ENCODE measurements at regions not wholly inside any gene's neighbourhood (a gene's known extent, or its start where the extent isn't known, plus 50 kb on each side); places are given as distances from the start of the nearest gene placed in this dataset.
"Not testable (repeated sequence)": the region's sequence is repeated elsewhere in the genome, so short reads cannot be mapped to it uniquely, and the experiment has no call there.

DNA sequence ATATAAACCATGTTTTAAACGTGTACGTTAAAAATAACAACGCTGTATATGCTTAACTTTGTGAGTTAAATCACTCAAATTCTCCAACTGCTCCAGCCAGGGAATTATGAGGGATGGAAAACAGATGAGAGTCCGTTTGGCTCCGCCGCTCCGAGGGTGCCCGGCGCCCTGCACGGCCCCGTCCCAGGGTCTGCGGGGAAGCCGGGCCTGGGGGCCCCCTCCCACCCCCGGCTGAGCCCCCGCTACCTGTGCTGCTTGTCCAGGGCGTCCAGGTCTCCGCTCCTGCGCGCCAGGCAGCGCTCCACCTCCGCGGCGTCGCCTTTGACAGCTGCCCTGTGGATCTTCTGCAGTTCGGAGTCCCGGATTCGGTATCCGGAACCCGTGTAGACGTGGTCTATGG is 415.5 kb downstream of the FOXD4L4 start:
- not testable (repeated sequence) for H3K27ac ChIP-seq (ENCODE audit: low read depth in 2 of 2, low read length in 1 of 2); H3K9me3 ChIP-seq (ENCODE audit: control insufficient read depth in 2 of 2, insufficient read depth in 1 of 2, low read depth in 1 of 2, low read length in 1 of 2); H3K4me3 ChIP-seq (ENCODE audit: low read depth in 1 of 2, low read length in 2 of 2); H3K4me1 ChIP-seq (ENCODE audit: control insufficient read depth in 2 of 2, insufficient read depth in 2 of 2, low read length in 1 of 2); H3K27me3 ChIP-seq (ENCODE audit: control insufficient read depth in 1 of 2, insufficient read depth in 2 of 2, low read length in 2 of 2); H3K36me3 ChIP-seq (ENCODE audit: control insufficient read depth in 2 of 2, insufficient read depth in 2 of 2, low read length in 1 of 2)
- 0 to 3% methylated on average over 2 to 15 of the region's 30 CpGs for WGBS, 2 donors

DNA sequence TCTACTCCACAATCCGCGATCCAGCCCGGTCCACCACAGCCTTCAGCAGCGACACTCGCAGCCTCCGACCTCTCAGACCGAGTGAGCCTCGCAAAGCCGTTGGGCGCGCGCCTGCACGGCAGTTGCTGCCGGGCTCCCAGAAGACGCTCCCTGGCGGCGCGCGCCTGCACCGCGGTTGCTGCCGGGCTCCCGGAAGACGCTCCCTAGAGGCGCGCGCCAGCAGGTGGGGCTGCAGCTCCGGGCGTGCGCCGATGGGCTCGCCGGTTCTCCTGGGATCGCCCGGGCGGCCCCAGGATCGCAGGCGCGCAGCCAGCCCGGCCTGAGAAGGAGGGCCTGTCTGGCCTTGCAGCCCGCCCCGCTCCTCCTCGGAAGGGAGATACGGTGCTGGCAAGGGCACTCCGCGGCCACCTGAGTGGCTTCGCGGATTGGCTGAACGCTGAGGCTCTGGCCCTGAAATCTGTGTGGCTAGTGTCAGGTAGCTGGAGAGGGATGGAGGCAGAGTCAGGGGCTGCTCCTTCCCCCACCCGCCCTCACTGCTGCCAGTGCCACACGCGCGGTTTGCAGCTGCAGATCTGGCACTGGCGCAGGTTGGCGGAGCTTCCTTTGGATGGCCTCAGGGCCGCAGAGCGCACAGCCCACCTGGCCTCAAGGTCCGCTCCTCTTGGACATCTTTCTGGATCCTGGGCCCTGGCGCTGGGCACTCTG is 416.2 kb downstream of the FOXD4L4 start:
- peak overlapping the region; percentile 15 to 22 for H3K4me3 ChIP-seq (ENCODE audit: low read depth in 1 of 2, low read length in 2 of 2)
- H3K36me3 ChIP-seq (ENCODE audit: control insufficient read depth in 2 of 2, insufficient read depth in 2 of 2, low read length in 1 of 2); H3K4me1 ChIP-seq (ENCODE audit: control insufficient read depth in 2 of 2, insufficient read depth in 2 of 2, low read length in 1 of 2); H3K27me3 ChIP-seq (ENCODE audit: control insufficient read depth in 1 of 2, insufficient read depth in 2 of 2, low read length in 2 of 2); H3K27ac ChIP-seq (ENCODE audit: low read depth in 2 of 2, low read length in 1 of 2); H3K9me3 ChIP-seq (ENCODE audit: control insufficient read depth in 2 of 2, insufficient read depth in 1 of 2, low read depth in 1 of 2, low read length in 1 of 2): not testable (repeated sequence)
- WGBS, 2 donors, result 0 to 1% methylated on average over 2 to 41 of the region's 59 CpGs

DNA sequence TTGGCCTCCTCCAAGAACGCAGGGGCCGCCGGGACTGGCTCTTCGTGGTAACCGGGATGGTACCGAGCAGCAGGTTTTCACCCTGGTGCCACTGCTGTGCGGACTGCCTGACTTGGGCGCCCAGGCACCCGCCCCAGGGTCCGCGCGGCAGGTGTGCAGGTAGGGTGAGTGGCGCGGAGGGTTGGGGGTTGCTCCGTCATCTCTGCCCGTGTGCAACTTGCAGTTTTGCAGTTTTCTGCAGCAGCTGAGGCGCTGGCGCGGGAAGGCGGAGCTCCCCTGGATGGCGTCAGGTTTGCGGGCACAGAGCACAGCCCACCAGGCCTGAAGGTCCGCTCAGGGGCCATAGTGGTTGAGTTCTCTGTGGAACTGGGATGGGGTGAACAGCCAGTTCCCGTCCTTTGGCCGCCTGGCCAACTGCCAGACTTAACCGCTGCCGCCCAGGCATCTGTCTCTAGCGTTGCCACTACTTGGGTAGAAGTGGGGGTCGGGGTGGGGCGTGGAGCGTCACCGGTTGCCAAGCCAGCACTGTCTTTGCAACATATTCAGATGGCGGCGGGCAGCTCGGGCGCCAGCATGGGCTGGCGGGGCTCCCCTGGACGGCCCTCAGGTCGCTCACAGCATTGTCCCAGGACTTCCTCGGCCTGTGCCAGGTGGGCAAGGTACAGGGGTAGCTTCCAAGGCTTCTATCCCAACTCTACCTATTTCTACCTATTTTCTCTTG is 417.2 kb downstream of the FOXD4L4 start:
- not testable (repeated sequence) for H3K4me1 ChIP-seq (ENCODE audit: control insufficient read depth in 2 of 2, insufficient read depth in 2 of 2, low read length in 1 of 2); H3K27ac ChIP-seq (ENCODE audit: low read depth in 2 of 2, low read length in 1 of 2); H3K36me3 ChIP-seq (ENCODE audit: control insufficient read depth in 2 of 2, insufficient read depth in 2 of 2, low read length in 1 of 2); H3K9me3 ChIP-seq (ENCODE audit: control insufficient read depth in 2 of 2, insufficient read depth in 1 of 2, low read depth in 1 of 2, low read length in 1 of 2); H3K27me3 ChIP-seq (ENCODE audit: control insufficient read depth in 1 of 2, insufficient read depth in 2 of 2, low read length in 2 of 2); H3K4me3 ChIP-seq (ENCODE audit: low read depth in 1 of 2, low read length in 2 of 2)
- WGBS, 2 donors, result 0 to 10% methylated on average over 9 to 20 of the region's 40 CpGs

DNA sequence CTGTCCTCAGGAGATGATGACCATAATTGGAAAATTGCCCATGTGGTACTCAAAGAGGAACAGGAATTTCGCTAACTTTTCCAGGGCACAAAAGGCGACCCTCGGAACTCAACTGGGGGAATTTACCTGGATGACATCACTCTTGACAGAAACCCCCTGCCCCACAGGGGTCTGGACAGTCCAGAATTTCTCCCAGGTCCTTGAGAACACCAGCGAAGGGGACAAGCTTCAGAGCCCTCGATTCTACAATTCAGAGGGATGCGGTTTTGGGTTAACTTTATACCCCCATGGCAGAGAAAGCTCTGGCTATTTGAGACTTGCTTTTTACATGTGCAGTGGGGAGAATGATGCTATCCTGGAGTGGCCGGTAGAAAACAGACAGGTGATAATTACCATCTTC is 445.4 kb downstream of the FOXD4L4 start:
- not testable (repeated sequence) for H3K9me3 ChIP-seq (ENCODE audit: control insufficient read depth in 2 of 2, insufficient read depth in 1 of 2, low read depth in 1 of 2, low read length in 1 of 2); H3K27me3 ChIP-seq (ENCODE audit: control insufficient read depth in 1 of 2, insufficient read depth in 2 of 2, low read length in 2 of 2); H3K36me3 ChIP-seq (ENCODE audit: control insufficient read depth in 2 of 2, insufficient read depth in 2 of 2, low read length in 1 of 2); H3K4me3 ChIP-seq (ENCODE audit: low read depth in 1 of 2, low read length in 2 of 2); H3K27ac ChIP-seq (ENCODE audit: low read depth in 2 of 2, low read length in 1 of 2); H3K4me1 ChIP-seq (ENCODE audit: control insufficient read depth in 2 of 2, insufficient read depth in 2 of 2, low read length in 1 of 2)
- WGBS, 2 donors, result 73 to 86% methylated on average over 3 to 5 of the region's 7 CpGs

DNA sequence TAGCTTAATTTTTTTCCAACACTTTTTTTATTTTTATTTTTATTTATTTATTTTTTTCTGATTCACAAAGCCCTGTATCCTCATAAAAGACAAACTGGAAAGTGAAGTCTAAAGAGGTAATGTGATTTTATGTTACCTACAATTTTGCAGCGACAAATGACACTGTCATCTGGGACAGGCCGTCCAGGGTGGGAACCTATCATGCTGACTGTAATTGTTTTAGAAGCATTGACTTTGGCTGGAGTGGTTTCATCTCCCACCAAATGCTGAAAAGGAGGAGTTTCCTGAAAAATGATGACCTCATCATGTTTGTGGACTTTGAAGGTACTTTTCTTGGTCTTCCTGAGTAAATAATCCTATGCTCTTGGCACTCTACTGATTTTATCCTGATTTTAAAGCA is 446.7 kb downstream of the FOXD4L4 start:
- not testable (repeated sequence) for H3K9me3 ChIP-seq (ENCODE audit: control insufficient read depth in 2 of 2, insufficient read depth in 1 of 2, low read depth in 1 of 2, low read length in 1 of 2); H3K36me3 ChIP-seq (ENCODE audit: control insufficient read depth in 2 of 2, insufficient read depth in 2 of 2, low read length in 1 of 2); H3K27ac ChIP-seq (ENCODE audit: low read depth in 2 of 2, low read length in 1 of 2); H3K4me1 ChIP-seq (ENCODE audit: control insufficient read depth in 2 of 2, insufficient read depth in 2 of 2, low read length in 1 of 2); H3K27me3 ChIP-seq (ENCODE audit: control insufficient read depth in 1 of 2, insufficient read depth in 2 of 2, low read length in 2 of 2); H3K4me3 ChIP-seq (ENCODE audit: low read depth in 1 of 2, low read length in 2 of 2)
- 71 to 80% methylated on average over 2 of the region's 2 CpGs for WGBS, 2 donors

DNA sequence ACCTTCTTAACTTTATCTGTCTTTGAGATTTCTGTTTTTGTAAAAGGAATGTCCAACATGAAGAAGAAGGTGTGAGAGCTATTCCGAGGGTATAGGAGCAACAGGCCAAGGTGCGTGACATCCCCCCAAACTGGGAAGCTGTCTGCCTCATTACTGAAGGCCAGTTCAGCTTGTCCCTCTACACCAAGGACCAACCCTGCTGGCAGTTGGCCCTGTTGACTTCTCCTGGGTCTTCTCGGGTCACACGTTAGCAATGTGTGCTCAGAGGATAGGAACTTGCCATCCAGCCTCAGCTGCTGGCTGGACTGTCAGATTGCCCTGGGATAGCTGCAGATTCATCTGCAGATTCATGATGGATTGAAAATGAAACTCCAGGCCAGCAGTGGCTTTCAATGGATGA is 460.3 kb downstream of the FOXD4L4 start:
- 86 to 94% methylated on average over 2 of the region's 4 CpGs for WGBS, 2 donors
- not testable (repeated sequence) for H3K27ac ChIP-seq (ENCODE audit: low read depth in 2 of 2, low read length in 1 of 2); H3K4me1 ChIP-seq (ENCODE audit: control insufficient read depth in 2 of 2, insufficient read depth in 2 of 2, low read length in 1 of 2); H3K4me3 ChIP-seq (ENCODE audit: low read depth in 1 of 2, low read length in 2 of 2); H3K27me3 ChIP-seq (ENCODE audit: control insufficient read depth in 1 of 2, insufficient read depth in 2 of 2, low read length in 2 of 2); H3K9me3 ChIP-seq (ENCODE audit: control insufficient read depth in 2 of 2, insufficient read depth in 1 of 2, low read depth in 1 of 2, low read length in 1 of 2); H3K36me3 ChIP-seq (ENCODE audit: control insufficient read depth in 2 of 2, insufficient read depth in 2 of 2, low read length in 1 of 2)

DNA sequence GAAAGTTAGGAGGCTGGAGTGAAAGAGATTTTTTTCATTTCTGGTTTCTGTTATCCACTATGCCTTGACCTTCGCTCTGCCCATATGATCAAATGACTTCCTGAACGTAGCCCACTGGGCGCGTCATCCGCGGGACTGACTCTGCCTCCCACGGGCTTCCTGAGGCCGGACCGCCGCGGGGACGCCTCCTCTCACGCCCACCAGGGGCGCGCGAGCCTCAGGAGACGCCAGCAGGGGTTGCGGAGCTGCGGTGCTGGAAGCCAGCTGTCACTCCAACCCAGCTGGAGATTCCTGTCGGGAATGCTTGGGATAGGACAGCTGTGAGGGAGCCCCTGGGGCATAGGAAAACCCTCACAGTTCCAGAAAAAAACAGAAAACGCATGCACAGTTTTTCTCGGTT is 461.5 kb downstream of the FOXD4L4 start:
- 41 to 58% methylated on average over 16 to 18 of the region's 22 CpGs for WGBS, 2 donors
- not testable (repeated sequence) for H3K4me1 ChIP-seq (ENCODE audit: control insufficient read depth in 2 of 2, insufficient read depth in 2 of 2, low read length in 1 of 2); H3K36me3 ChIP-seq (ENCODE audit: control insufficient read depth in 2 of 2, insufficient read depth in 2 of 2, low read length in 1 of 2); H3K27me3 ChIP-seq (ENCODE audit: control insufficient read depth in 1 of 2, insufficient read depth in 2 of 2, low read length in 2 of 2); H3K27ac ChIP-seq (ENCODE audit: low read depth in 2 of 2, low read length in 1 of 2); H3K9me3 ChIP-seq (ENCODE audit: control insufficient read depth in 2 of 2, insufficient read depth in 1 of 2, low read depth in 1 of 2, low read length in 1 of 2); H3K4me3 ChIP-seq (ENCODE audit: low read depth in 1 of 2, low read length in 2 of 2)

DNA sequence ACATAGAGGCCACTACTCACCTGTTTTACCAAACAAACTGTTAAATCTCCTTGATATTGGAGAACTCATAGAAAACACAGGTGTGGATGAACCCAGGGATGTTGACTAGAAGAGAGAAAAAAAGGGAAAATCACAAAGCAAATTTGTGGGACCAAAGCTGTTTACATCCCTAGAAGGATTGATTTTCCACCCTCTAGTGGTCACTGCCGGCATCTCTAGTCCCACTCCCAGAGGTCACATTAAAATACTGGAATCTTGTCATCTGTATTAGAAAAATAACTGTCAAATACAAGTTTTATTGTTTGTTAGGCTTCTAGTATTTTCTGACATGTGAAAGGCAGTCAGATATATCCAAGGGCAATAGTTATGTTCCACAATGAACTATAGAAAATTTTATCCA is 469.7 kb downstream of the FOXD4L4 start:
- H3K9me3 ChIP-seq (ENCODE audit: control insufficient read depth in 2 of 2, insufficient read depth in 1 of 2, low read depth in 1 of 2, low read length in 1 of 2); H3K4me1 ChIP-seq (ENCODE audit: control insufficient read depth in 2 of 2, insufficient read depth in 2 of 2, low read length in 1 of 2); H3K36me3 ChIP-seq (ENCODE audit: control insufficient read depth in 2 of 2, insufficient read depth in 2 of 2, low read length in 1 of 2); H3K27ac ChIP-seq (ENCODE audit: low read depth in 2 of 2, low read length in 1 of 2); H3K27me3 ChIP-seq (ENCODE audit: control insufficient read depth in 1 of 2, insufficient read depth in 2 of 2, low read length in 2 of 2); H3K4me3 ChIP-seq (ENCODE audit: low read depth in 1 of 2, low read length in 2 of 2): not testable (repeated sequence)
- no CpG with 5 or more reads among the region's 1 CpG for WGBS, 2 donors

DNA sequence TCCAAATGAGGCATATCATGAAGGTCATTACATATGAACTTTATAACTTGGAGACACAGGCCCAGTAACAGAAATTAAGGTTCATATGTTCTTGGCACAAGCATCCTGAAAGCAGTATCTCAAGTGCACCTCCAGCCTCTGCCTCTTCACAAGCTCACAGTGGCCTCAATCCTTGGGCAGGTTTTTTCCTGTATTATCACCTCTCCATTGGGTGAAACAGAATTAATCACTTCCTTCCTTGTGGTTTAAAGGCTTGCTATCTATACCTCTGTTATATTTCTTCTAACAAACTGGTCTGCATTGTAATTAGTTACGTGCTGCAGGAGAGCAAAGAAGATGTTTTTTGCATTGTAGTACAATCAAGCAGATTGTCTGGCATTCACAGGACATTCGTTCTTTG is 471.0 kb downstream of the FOXD4L4 start:
- not testable (repeated sequence) for H3K4me1 ChIP-seq (ENCODE audit: control insufficient read depth in 2 of 2, insufficient read depth in 2 of 2, low read length in 1 of 2); H3K9me3 ChIP-seq (ENCODE audit: control insufficient read depth in 2 of 2, insufficient read depth in 1 of 2, low read depth in 1 of 2, low read length in 1 of 2); H3K27ac ChIP-seq (ENCODE audit: low read depth in 2 of 2, low read length in 1 of 2); H3K27me3 ChIP-seq (ENCODE audit: control insufficient read depth in 1 of 2, insufficient read depth in 2 of 2, low read length in 2 of 2); H3K36me3 ChIP-seq (ENCODE audit: control insufficient read depth in 2 of 2, insufficient read depth in 2 of 2, low read length in 1 of 2); H3K4me3 ChIP-seq (ENCODE audit: low read depth in 1 of 2, low read length in 2 of 2)
- no CpG with 5 or more reads among the region's 2 CpGs for WGBS, 2 donors

DNA sequence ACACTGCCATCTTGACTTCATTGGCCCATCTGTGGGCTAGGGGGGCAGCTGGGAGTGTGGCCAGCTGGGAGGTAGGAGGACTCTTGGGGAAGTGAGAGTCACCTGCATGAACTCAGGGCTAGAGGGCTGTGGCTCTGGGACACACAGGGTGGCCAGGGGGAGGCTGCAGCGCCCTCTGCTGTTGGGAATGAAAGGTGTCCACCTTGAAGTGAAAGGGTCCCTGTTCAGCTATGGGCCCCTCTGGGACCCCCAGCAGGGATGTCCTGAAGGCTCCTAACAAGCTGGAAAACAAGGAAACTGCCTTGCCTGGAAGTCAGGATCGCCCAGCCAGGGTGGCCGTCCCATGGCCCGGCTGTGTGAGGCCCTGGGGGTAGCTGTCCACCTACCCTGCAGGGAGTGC is 507.8 kb downstream of the FOXD4L4 start:
- not testable (repeated sequence) for H3K4me3 ChIP-seq (ENCODE audit: low read depth in 1 of 2, low read length in 2 of 2); H3K27ac ChIP-seq (ENCODE audit: low read depth in 2 of 2, low read length in 1 of 2); H3K4me1 ChIP-seq (ENCODE audit: control insufficient read depth in 2 of 2, insufficient read depth in 2 of 2, low read length in 1 of 2); H3K27me3 ChIP-seq (ENCODE audit: control insufficient read depth in 1 of 2, insufficient read depth in 2 of 2, low read length in 2 of 2); H3K36me3 ChIP-seq (ENCODE audit: control insufficient read depth in 2 of 2, insufficient read depth in 2 of 2, low read length in 1 of 2); H3K9me3 ChIP-seq (ENCODE audit: control insufficient read depth in 2 of 2, insufficient read depth in 1 of 2, low read depth in 1 of 2, low read length in 1 of 2)
- 78 to 86% methylated on average over 3 to 4 of the region's 4 CpGs for WGBS, 2 donors
